Neural cell (in vitro differentiated cells): ENCODE measurements at regions not wholly inside any gene's neighbourhood (a gene's known extent, or its start where the extent isn't known, plus 50 kb on each side); places are given as distances from the start of the nearest gene placed in this dataset.

ENCODE experiments used
- TF ChIP-seq, protein P1 (sequence below): fragments of 450-650 bp; IDR thresholded peaks from 2 replicates; pipeline ENCODE4 v1.5.1; 2014; ENCODE audit warnings: antibody characterized with exemption, mild to moderate bottlenecking, moderate library complexity; ENCODE audit not compliant: poor library complexity, severe bottlenecking
- TF ChIP-seq, protein P2 (sequence below): IDR thresholded peaks from 2 replicates; pipeline ENCODE4 v1.6.1; 2012; ENCODE audit warnings: borderline replicate concordance

DNA sequence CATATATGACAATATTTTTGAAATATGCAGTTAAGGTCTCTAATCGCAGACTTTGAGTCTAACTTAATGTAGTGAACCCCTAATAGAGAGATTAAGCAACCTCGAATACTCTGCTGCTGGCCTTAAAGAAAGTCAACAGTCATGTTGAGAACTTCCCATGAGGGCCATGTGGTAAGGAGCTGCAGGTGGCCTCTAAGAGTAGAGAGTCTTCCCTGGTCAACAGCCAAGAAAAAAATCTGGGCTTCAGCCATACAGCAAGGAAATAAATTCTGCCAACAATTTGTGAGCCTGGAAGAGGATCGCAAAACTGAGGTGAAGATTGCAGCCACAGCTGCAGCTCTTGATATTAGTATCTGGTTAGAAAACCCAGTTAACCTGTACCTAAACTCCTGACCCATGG lies 935.2 kb upstream of the TYRP1 start:
- TF ChIP-seq, protein P1, sequence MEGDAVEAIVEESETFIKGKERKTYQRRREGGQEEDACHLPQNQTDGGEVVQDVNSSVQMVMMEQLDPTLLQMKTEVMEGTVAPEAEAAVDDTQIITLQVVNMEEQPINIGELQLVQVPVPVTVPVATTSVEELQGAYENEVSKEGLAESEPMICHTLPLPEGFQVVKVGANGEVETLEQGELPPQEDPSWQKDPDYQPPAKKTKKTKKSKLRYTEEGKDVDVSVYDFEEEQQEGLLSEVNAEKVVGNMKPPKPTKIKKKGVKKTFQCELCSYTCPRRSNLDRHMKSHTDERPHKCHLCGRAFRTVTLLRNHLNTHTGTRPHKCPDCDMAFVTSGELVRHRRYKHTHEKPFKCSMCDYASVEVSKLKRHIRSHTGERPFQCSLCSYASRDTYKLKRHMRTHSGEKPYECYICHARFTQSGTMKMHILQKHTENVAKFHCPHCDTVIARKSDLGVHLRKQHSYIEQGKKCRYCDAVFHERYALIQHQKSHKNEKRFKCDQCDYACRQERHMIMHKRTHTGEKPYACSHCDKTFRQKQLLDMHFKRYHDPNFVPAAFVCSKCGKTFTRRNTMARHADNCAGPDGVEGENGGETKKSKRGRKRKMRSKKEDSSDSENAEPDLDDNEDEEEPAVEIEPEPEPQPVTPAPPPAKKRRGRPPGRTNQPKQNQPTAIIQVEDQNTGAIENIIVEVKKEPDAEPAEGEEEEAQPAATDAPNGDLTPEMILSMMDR: no peak
- TF ChIP-seq, protein P2, sequence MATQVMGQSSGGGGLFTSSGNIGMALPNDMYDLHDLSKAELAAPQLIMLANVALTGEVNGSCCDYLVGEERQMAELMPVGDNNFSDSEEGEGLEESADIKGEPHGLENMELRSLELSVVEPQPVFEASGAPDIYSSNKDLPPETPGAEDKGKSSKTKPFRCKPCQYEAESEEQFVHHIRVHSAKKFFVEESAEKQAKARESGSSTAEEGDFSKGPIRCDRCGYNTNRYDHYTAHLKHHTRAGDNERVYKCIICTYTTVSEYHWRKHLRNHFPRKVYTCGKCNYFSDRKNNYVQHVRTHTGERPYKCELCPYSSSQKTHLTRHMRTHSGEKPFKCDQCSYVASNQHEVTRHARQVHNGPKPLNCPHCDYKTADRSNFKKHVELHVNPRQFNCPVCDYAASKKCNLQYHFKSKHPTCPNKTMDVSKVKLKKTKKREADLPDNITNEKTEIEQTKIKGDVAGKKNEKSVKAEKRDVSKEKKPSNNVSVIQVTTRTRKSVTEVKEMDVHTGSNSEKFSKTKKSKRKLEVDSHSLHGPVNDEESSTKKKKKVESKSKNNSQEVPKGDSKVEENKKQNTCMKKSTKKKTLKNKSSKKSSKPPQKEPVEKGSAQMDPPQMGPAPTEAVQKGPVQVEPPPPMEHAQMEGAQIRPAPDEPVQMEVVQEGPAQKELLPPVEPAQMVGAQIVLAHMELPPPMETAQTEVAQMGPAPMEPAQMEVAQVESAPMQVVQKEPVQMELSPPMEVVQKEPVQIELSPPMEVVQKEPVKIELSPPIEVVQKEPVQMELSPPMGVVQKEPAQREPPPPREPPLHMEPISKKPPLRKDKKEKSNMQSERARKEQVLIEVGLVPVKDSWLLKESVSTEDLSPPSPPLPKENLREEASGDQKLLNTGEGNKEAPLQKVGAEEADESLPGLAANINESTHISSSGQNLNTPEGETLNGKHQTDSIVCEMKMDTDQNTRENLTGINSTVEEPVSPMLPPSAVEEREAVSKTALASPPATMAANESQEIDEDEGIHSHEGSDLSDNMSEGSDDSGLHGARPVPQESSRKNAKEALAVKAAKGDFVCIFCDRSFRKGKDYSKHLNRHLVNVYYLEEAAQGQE: no peak
